Adrenal gland (tissue), 5 donors: ENCODE measurements at regions not wholly inside any gene's neighbourhood (a gene's known extent, or its start where the extent isn't known, plus 50 kb on each side); places are given as distances from the start of the nearest gene placed in this dataset.

Source experiments
- CTCF ChIP-seq, 6 experiments: fragments of 450-650 bp in 4 of 6; fragments of 200-600 bp in 2 of 6; sonication (generic) in 1 of 6; IDR thresholded peaks; 1 replicate in 5 of 6; 2 replicates in 1 of 6; pipeline versions ENCODE4 v1.5.1 to v1.8.0; 2016 to 2021; ENCODE audit warnings: antibody characterized with exemption in 6 of 6, mild to moderate bottlenecking in 2 of 6, moderate library complexity in 1 of 6
- POLR2A ChIP-seq, 2 donors: fragments of 450-650 bp; IDR thresholded peaks; one replicate each; pipeline ENCODE4 v1.6.1; 2017; ENCODE audit warnings: antibody characterized with exemption in 2 of 2, mild to moderate bottlenecking in 2 of 2, moderate library complexity in 1 of 2
- donor health status: DM: no; HTN: no; CAD: no.

GRCh38 chr4:163609019-163609418 is 114.5 kb downstream of the TMA16 start:
- TF ChIP-seq CTCF (IDR thresholded peaks at IDR 0.05) (no peak), POLR2A (IDR thresholded peaks at IDR 0.05) (no peak)
